Ishikawa (cell line): ENCODE measurements at regions not wholly inside any gene's neighbourhood (a gene's known extent, or its start where the extent isn't known, plus 50 kb on each side); places are given as distances from the start of the nearest gene placed in this dataset.

Experiments used
- CEBPB ChIP-seq: IDR thresholded peaks from 2 replicates; pipeline ENCODE4 v1.6.1; 2012
- CREB1 ChIP-seq: IDR thresholded peaks from 2 replicates; pipeline ENCODE4 v1.6.1; 2012; ENCODE audit warnings: low read depth
- EGR1 ChIP-seq: IDR thresholded peaks from 2 replicates; pipeline ENCODE4 v1.6.1; 2012
- EP300 ChIP-seq: IDR thresholded peaks from 2 replicates; pipeline ENCODE4 v1.6.1; 2012; ENCODE audit warnings: borderline replicate concordance
- FOXM1 ChIP-seq: IDR thresholded peaks from 2 replicates; pipeline ENCODE4 v1.6.1; 2012; ENCODE audit warnings: low read depth, borderline replicate concordance
- MAX ChIP-seq: IDR thresholded peaks from 2 replicates; pipeline ENCODE4 v1.6.1; 2012
- NFIC ChIP-seq: IDR thresholded peaks from 2 replicates; pipeline ENCODE4 v1.6.1; 2012
- RAD21 ChIP-seq: IDR thresholded peaks from 2 replicates; pipeline ENCODE4 v1.6.1; 2012; ENCODE audit warnings: low read depth
- REST ChIP-seq: IDR thresholded peaks from 2 replicates; pipeline ENCODE4 v1.6.1; 2012; ENCODE audit warnings: low read depth, mild to moderate bottlenecking
- TAF1 ChIP-seq: IDR thresholded peaks from 2 replicates; pipeline ENCODE4 v1.6.1; 2012; ENCODE audit warnings: low read depth, mild to moderate bottlenecking
- TCF12 ChIP-seq: IDR thresholded peaks from 2 replicates; pipeline ENCODE4 v1.6.1; 2012; ENCODE audit warnings: low read depth
- TEAD4 ChIP-seq: IDR thresholded peaks from 2 replicates; pipeline ENCODE4 v1.6.1; 2012
- USF1 ChIP-seq: IDR thresholded peaks from 2 replicates; pipeline ENCODE4 v1.6.1; 2012
- YY1 ChIP-seq: IDR thresholded peaks from 2 replicates; pipeline ENCODE4 v1.6.1; 2012; ENCODE audit warnings: low read depth
- ZBTB7A ChIP-seq: IDR thresholded peaks from 2 replicates; pipeline ENCODE4 v1.6.1; 2012; ENCODE audit warnings: low read depth

GRCh38 chr6:170145272-170145592 lies 145.6 kb downstream of the DLL1 start:
- no peak for TF ChIP-seq USF1
- TF ChIP-seq TCF12 = no peak
- TF ChIP-seq CREB1 = no peak
- no peak for TF ChIP-seq FOXM1

- no peak for TF ChIP-seq TAF1
- TF ChIP-seq TCF12 = no peak
- TF ChIP-seq MAX = no peak
- TF ChIP-seq YY1 = no peak
- no peak for TF ChIP-seq FOXM1
- TF ChIP-seq ZBTB7A = no peak
- no peak for TF ChIP-seq TEAD4
- no peak for TF ChIP-seq EP300
- no peak for TF ChIP-seq CREB1
- no peak for TF ChIP-seq NFIC
- no peak for TF ChIP-seq USF1
- no peak for TF ChIP-seq EGR1
- TF ChIP-seq REST = no peak
These were observed 146.2 kb downstream of the DLL1 start for GRCh38 chr6:170144571-170145271.

- TF ChIP-seq TCF12 (no peak), CREB1 (no peak), FOXM1 (no peak), RAD21 (no peak), YY1 (no peak), REST (no peak), MAX (no peak)
These were observed 147.3 kb downstream of the DLL1 start for GRCh38 chr6:170143401-170144150.

- TF ChIP-seq CEBPB (no peak), TCF12 (no peak), USF1 (no peak), RAD21 (no peak), FOXM1 (no peak), YY1 (no peak), TEAD4 (no peak), TAF1 (no peak), EGR1 (no peak)
These were observed 148.3 kb downstream of the DLL1 start for GRCh38 chr6:170142559-170142958.

- no peak for TF ChIP-seq NFIC
- TF ChIP-seq TEAD4 = no peak
- no peak for TF ChIP-seq YY1
- TF ChIP-seq TAF1 = no peak
- no peak for TF ChIP-seq REST
- TF ChIP-seq FOXM1 = no peak
- no peak for TF ChIP-seq EGR1
- TF ChIP-seq EP300 = no peak
- no peak for TF ChIP-seq RAD21
- no peak for TF ChIP-seq USF1
- no peak for TF ChIP-seq ZBTB7A
- no peak for TF ChIP-seq MAX
These were observed 150.7 kb downstream of the DLL1 start for GRCh38 chr6:170140129-170140528.
